ENCODE measurements at regions not wholly inside any gene's neighbourhood (a gene's known extent, or its start where the extent isn't known, plus 50 kb on each side); places are given as distances from the start of the nearest gene placed in this dataset.

GRCh38 chr4:178599521-178599920 lies 1157.3 kb upstream of the AGA start:
- ChIA-PET POLR2A (no interaction called here), CTCF (no interaction called here)
- no peak overlapping the region for H3K4me3 Mint-ChIP-seq
- Histone ChIP-seq H3K9me3 (ENCODE audit: low read length) (no peaks in the 10 kb centered on the region), H3K27me3 (ENCODE audit: insufficient read depth, low read length, poor library complexity, severe bottlenecking) (no peaks in the 10 kb centered on the region), H3K4me1 (ENCODE audit: insufficient read depth, low read length) (no peaks in the 10 kb centered on the region), H3K27ac (ENCODE audit: low read depth, low read length) (no peak overlapping the region), H3K36me3 (ENCODE audit: insufficient read depth, low read length) (no peaks in the 10 kb centered on the region), H3K4me3 (ENCODE audit: low read length) (no peak overlapping the region)
- H3K36me3 Mint-ChIP-seq = no peaks in the 10 kb centered on the region
- H3K9me3 Mint-ChIP-seq = peaks cover 4 to 30% (median 17%) of the 10 kb centered on the region in 5 donors
- H3K27me3 Mint-ChIP-seq = no peaks in the 10 kb centered on the region
- no peak overlapping the region for H3K27ac Mint-ChIP-seq
- H3K4me1 Mint-ChIP-seq = no peaks in the 10 kb centered on the region
- DNase-seq = no peak

DNA sequence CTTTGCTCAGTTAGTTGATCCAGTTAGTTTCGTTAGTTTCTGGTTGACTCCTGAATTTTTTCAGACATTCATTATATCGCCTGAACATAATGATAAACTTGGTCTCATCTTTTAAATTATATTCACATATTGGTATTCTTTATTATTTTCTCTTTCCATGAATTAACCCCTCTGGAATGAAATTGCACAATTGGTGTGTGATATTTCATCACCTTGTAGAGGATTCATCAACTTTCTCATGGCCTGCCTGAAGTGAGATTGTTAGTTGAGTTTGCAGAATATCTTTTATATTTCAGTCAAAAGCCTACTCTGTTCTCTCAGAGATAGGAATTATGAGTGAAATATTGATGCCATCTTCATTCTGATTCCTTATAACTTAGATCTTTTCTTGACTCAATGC lies 1160.6 kb upstream of the AGA start:
- no peaks in the 10 kb centered on the region for H3K27me3 Mint-ChIP-seq
- H3K4me1 Mint-ChIP-seq = no peaks in the 10 kb centered on the region
- Histone ChIP-seq H3K4me1 (ENCODE audit: insufficient read depth, low read length) (no peaks in the 10 kb centered on the region), H3K27ac (ENCODE audit: low read depth, low read length) (no peak overlapping the region), H3K27me3 (ENCODE audit: insufficient read depth, low read length, poor library complexity, severe bottlenecking) (no peaks in the 10 kb centered on the region), H3K9me3 (ENCODE audit: low read length) (no peaks in the 10 kb centered on the region), H3K4me3 (ENCODE audit: low read length) (no peak overlapping the region), H3K36me3 (ENCODE audit: insufficient read depth, low read length) (no peaks in the 10 kb centered on the region)
- no peaks in the 10 kb centered on the region for H3K36me3 Mint-ChIP-seq
- ChIA-PET CTCF (no interaction called here), POLR2A (no interaction called here)
- peaks cover 7 to 25% (median 18%) of the 10 kb centered on the region in 5 donors for H3K9me3 Mint-ChIP-seq
- no peak for DNase-seq
- H3K27ac Mint-ChIP-seq = no peak overlapping the region
- no peak overlapping the region for H3K4me3 Mint-ChIP-seq

DNA sequence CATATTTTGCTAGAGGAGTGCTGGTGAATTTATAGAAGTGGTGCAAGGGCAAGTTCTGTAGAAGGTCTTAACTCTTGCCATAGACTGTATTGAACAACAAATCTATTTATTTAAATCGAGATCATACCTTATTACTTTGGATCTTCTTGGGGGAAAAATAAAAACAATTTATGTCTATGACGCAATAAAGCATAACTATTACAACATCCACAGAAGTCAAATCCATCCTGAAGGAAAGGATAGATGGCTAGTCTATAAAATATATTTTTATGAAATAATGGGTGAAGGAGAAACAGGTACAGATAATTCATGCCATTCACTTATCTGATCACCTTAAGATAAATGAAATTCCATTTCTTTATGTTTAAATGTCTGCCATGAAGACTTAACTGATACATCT lies 1168.8 kb upstream of the AGA start:
- Mint-ChIP-seq H3K27ac (no peak overlapping the region), H3K27me3 (no peaks in the 10 kb centered on the region), H3K9me3 (peaks cover 2 to 16% (median 5%) of the 10 kb centered on the region in 5 donors), H3K4me3 (no peak overlapping the region), H3K36me3 (no peaks in the 10 kb centered on the region), H3K4me1 (no peaks in the 10 kb centered on the region)
- no peaks in the 10 kb centered on the region for H3K27me3 ChIP-seq (ENCODE audit: insufficient read depth, low read length, poor library complexity, severe bottlenecking)
- CTCF ChIA-PET = no interaction called here
- H3K36me3 ChIP-seq (ENCODE audit: insufficient read depth, low read length) = no peaks in the 10 kb centered on the region
- H3K4me1 ChIP-seq (ENCODE audit: insufficient read depth, low read length) = no peaks in the 10 kb centered on the region
- DNase-seq = no peak
- H3K4me3 ChIP-seq (ENCODE audit: low read length) = no peak overlapping the region
- no peak overlapping the region for H3K27ac ChIP-seq (ENCODE audit: low read depth, low read length)
- POLR2A ChIA-PET = no interaction called here
- H3K9me3 ChIP-seq (ENCODE audit: low read length) = no peaks in the 10 kb centered on the region

- no peaks in the 10 kb centered on the region for H3K9me3 ChIP-seq (ENCODE audit: low read length)
- Mint-ChIP-seq H3K9me3 (peaks cover under 1 to 16% (median 5%) of the 10 kb centered on the region in 5 donors), H3K4me3 (no peak overlapping the region), H3K27me3 (no peaks in the 10 kb centered on the region), H3K4me1 (no peaks in the 10 kb centered on the region), H3K27ac (no peak overlapping the region), H3K36me3 (no peaks in the 10 kb centered on the region)
- H3K4me3 ChIP-seq (ENCODE audit: low read length) = no peak overlapping the region
- no peaks in the 10 kb centered on the region for H3K4me1 ChIP-seq (ENCODE audit: insufficient read depth, low read length)
- DNase-seq = no peak
- ChIA-PET CTCF (no interaction called here), POLR2A (no interaction called here)
- H3K27me3 ChIP-seq (ENCODE audit: insufficient read depth, low read length, poor library complexity, severe bottlenecking) = no peaks in the 10 kb centered on the region
- no peak overlapping the region for H3K27ac ChIP-seq (ENCODE audit: low read depth, low read length)
- H3K36me3 ChIP-seq (ENCODE audit: insufficient read depth, low read length) = no peaks in the 10 kb centered on the region
Observed at GRCh38 chr4:178612733-178613132, 1170.5 kb upstream of the AGA start.

DNA sequence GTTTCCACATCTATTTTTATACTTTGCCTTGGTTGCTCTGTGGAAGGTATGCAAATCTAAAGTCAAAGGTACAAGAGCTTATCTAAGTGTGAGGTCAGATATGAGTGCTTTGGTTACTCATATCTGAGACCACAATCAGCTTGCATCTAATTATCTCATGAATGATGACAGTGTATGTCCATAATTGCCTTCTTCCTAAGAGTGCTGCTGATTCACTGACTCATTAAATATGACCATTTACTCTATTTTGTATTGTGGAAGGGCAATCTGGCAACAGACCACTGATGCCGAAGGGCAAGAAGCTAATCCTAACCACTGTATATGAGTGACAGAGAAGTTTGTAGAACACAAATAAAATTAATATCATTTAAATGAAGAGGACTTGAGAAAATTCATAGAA lies 1190.2 kb upstream of the AGA start:
- no peak overlapping the region for H3K27ac ChIP-seq (ENCODE audit: low read depth, low read length)
- H3K9me3 ChIP-seq (ENCODE audit: low read length) = no peaks in the 10 kb centered on the region
- ChIA-PET CTCF (no interaction called here), POLR2A (no interaction called here)
- Mint-ChIP-seq H3K27me3 (no peaks in the 10 kb centered on the region), H3K27ac (no peak overlapping the region), H3K9me3 (peaks cover 4 to 13% (median 5%) of the 10 kb centered on the region in 5 donors), H3K4me1 (no peaks in the 10 kb centered on the region), H3K36me3 (no peaks in the 10 kb centered on the region), H3K4me3 (no peak overlapping the region)
- H3K4me1 ChIP-seq (ENCODE audit: insufficient read depth, low read length) = no peaks in the 10 kb centered on the region
- DNase-seq = no peak
- H3K36me3 ChIP-seq (ENCODE audit: insufficient read depth, low read length) = no peaks in the 10 kb centered on the region
- H3K4me3 ChIP-seq (ENCODE audit: low read length) = no peak overlapping the region
- H3K27me3 ChIP-seq (ENCODE audit: insufficient read depth, low read length, poor library complexity, severe bottlenecking) = no peaks in the 10 kb centered on the region

DNA sequence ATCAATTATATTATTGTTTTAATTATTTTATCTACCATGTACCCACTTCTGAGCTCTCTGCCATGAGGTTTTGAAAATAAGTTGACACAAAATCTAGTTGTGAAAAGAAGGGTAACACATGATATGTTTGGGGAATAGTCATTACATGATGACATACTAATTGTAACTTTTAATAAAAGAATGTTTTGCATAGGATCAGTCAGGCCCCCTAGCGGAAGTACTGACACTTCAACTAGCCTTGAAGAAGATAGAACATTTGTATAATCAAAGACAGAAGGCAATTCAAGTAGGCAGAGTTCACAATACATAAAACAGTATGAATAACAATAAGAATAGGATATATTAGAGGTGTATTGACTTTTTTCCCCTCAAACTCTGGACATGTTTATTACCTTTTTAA lies 1191.0 kb upstream of the AGA start:
- no peak overlapping the region for H3K4me3 ChIP-seq (ENCODE audit: low read length)
- no peak for DNase-seq
- Mint-ChIP-seq H3K4me3 (no peak overlapping the region), H3K36me3 (no peaks in the 10 kb centered on the region), H3K27ac (no peak overlapping the region), H3K9me3 (peaks cover 3 to 13% (median 5%) of the 10 kb centered on the region in 5 donors), H3K27me3 (no peaks in the 10 kb centered on the region), H3K4me1 (no peaks in the 10 kb centered on the region)
- H3K36me3 ChIP-seq (ENCODE audit: insufficient read depth, low read length) = no peaks in the 10 kb centered on the region
- no peaks in the 10 kb centered on the region for H3K27me3 ChIP-seq (ENCODE audit: insufficient read depth, low read length, poor library complexity, severe bottlenecking)
- H3K9me3 ChIP-seq (ENCODE audit: low read length) = no peaks in the 10 kb centered on the region
- POLR2A ChIA-PET = no interaction called here
- no peak overlapping the region for H3K27ac ChIP-seq (ENCODE audit: low read depth, low read length)
- CTCF ChIA-PET = no interaction called here
- no peaks in the 10 kb centered on the region for H3K4me1 ChIP-seq (ENCODE audit: insufficient read depth, low read length)

- no peaks in the 10 kb centered on the region for H3K36me3 ChIP-seq (ENCODE audit: insufficient read depth, low read length)
- H3K4me3 Mint-ChIP-seq = no peak overlapping the region
Observed at GRCh38 chr4:178664621-178665020, 1222.4 kb upstream of the AGA start.

DNA sequence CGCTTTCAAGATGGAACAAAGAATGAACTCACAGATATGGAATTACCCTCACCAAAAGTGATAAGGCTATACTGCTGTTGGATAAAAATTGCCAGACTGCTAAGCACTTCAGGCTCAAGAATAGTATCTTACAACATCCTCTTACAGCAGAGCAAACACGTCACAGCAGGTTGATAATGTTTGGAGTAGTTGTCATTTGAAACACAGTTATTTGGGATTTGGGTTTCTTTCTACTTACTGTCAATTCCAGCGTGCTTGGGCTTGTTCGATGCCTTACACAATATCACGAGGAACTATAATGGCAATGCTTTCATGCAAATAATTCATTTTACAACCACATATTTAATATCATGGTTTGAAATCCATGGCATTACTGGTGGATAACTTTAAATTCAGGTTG lies 1223.7 kb upstream of the AGA start:
- POLR2A ChIA-PET = no interaction called here

More at GRCh38 chr4:178664621-178665020, 1222.4 kb upstream of the AGA start:
- H3K27me3 ChIP-seq (ENCODE audit: insufficient read depth, low read length, poor library complexity, severe bottlenecking) = no peaks in the 10 kb centered on the region
- no peaks in the 10 kb centered on the region for H3K4me1 Mint-ChIP-seq
- H3K36me3 Mint-ChIP-seq = no peaks in the 10 kb centered on the region
- POLR2A ChIA-PET = no interaction called here
- DNase-seq = no peak
- no peak overlapping the region for H3K4me3 ChIP-seq (ENCODE audit: low read length)
- no peak overlapping the region for H3K27ac ChIP-seq (ENCODE audit: low read depth, low read length)
- CTCF ChIA-PET = no interaction called here
- no peaks in the 10 kb centered on the region for H3K4me1 ChIP-seq (ENCODE audit: insufficient read depth, low read length)
- H3K9me3 ChIP-seq (ENCODE audit: low read length) = no peaks in the 10 kb centered on the region
- no peak overlapping the region for H3K27ac Mint-ChIP-seq
- peaks cover 0 to 15% (median 4%) of the 10 kb centered on the region in 5 donors for H3K9me3 Mint-ChIP-seq
- H3K27me3 Mint-ChIP-seq = no peaks in the 10 kb centered on the region

GRCh38 chr4:178671766-178672165 lies 1229.5 kb upstream of the AGA start:
- CTCF ChIA-PET = no interaction called here
- H3K27ac Mint-ChIP-seq = no peak overlapping the region
- Histone ChIP-seq H3K4me3 (ENCODE audit: low read length) (no peak overlapping the region), H3K4me1 (ENCODE audit: insufficient read depth, low read length) (no peaks in the 10 kb centered on the region), H3K27ac (ENCODE audit: low read depth, low read length) (no peak overlapping the region), H3K36me3 (ENCODE audit: insufficient read depth, low read length) (no peaks in the 10 kb centered on the region), H3K27me3 (ENCODE audit: insufficient read depth, low read length, poor library complexity, severe bottlenecking) (no peaks in the 10 kb centered on the region), H3K9me3 (ENCODE audit: low read length) (no peaks in the 10 kb centered on the region)
- no peaks in the 10 kb centered on the region for H3K27me3 Mint-ChIP-seq
- DNase-seq = no peak
- no peaks in the 10 kb centered on the region for H3K4me1 Mint-ChIP-seq
- no peak overlapping the region for H3K4me3 Mint-ChIP-seq
- peaks cover 3 to 33% (median 5%) of the 10 kb centered on the region in 5 donors for H3K9me3 Mint-ChIP-seq
- no peaks in the 10 kb centered on the region for H3K36me3 Mint-ChIP-seq
- POLR2A ChIA-PET = no interaction called here

More for the DNA sequence above, 1223.7 kb upstream of the AGA start:
- Mint-ChIP-seq H3K27me3 (no peaks in the 10 kb centered on the region), H3K27ac (no peak overlapping the region), H3K4me1 (no peaks in the 10 kb centered on the region), H3K9me3 (peaks cover 3 to 22% (median 6%) of the 10 kb centered on the region in 5 donors), H3K36me3 (no peaks in the 10 kb centered on the region), H3K4me3 (no peak overlapping the region)
- no peaks in the 10 kb centered on the region for H3K4me1 ChIP-seq (ENCODE audit: insufficient read depth, low read length)
- CTCF ChIA-PET = no interaction called here
- H3K4me3 ChIP-seq (ENCODE audit: low read length) = no peak overlapping the region
- H3K27me3 ChIP-seq (ENCODE audit: insufficient read depth, low read length, poor library complexity, severe bottlenecking) = no peaks in the 10 kb centered on the region
- no peaks in the 10 kb centered on the region for H3K9me3 ChIP-seq (ENCODE audit: low read length)
- no peaks in the 10 kb centered on the region for H3K36me3 ChIP-seq (ENCODE audit: insufficient read depth, low read length)
- H3K27ac ChIP-seq (ENCODE audit: low read depth, low read length) = no peak overlapping the region
- DNase-seq = no peak
